ENCODE measurements at regions not wholly inside any gene's neighbourhood (a gene's known extent, or its start where the extent isn't known, plus 50 kb on each side); places are given as distances from the start of the nearest gene placed in this dataset.

DNA sequence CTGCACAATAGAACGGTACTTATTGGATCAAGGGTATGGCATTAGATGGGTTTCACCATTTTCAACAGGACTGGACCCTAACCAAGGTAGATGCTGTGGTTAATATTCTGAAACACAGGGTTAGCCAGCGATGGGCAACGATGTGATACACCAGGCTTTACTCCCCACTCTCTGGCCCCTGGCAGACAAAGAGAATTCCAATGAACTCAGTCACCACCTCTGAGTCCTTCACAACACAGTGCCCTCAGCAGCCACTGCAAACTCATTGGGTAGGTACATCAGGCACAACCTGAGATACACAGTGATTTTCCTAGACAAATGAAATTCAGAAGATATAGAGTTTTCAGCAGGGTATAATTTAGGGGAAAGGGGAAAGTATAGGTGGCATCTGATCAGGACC is 634.5 kb downstream of the ZEB2 start:
- POLR2A ChIA-PET: no interaction called here
- no peak for DNase-seq (ENCODE audit: low read depth, low spot score)
- TF ChIP-seq, protein P1, sequence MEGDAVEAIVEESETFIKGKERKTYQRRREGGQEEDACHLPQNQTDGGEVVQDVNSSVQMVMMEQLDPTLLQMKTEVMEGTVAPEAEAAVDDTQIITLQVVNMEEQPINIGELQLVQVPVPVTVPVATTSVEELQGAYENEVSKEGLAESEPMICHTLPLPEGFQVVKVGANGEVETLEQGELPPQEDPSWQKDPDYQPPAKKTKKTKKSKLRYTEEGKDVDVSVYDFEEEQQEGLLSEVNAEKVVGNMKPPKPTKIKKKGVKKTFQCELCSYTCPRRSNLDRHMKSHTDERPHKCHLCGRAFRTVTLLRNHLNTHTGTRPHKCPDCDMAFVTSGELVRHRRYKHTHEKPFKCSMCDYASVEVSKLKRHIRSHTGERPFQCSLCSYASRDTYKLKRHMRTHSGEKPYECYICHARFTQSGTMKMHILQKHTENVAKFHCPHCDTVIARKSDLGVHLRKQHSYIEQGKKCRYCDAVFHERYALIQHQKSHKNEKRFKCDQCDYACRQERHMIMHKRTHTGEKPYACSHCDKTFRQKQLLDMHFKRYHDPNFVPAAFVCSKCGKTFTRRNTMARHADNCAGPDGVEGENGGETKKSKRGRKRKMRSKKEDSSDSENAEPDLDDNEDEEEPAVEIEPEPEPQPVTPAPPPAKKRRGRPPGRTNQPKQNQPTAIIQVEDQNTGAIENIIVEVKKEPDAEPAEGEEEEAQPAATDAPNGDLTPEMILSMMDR (IDR thresholded peaks at IDR 0.05; ENCODE audit: insufficient read depth, low read length, missing control alignments): no peak
- H3K4me3 ChIP-seq (ENCODE audit: low read depth, low read length): no peak overlapping the region
- CTCF ChIA-PET: no interaction called here

DNA sequence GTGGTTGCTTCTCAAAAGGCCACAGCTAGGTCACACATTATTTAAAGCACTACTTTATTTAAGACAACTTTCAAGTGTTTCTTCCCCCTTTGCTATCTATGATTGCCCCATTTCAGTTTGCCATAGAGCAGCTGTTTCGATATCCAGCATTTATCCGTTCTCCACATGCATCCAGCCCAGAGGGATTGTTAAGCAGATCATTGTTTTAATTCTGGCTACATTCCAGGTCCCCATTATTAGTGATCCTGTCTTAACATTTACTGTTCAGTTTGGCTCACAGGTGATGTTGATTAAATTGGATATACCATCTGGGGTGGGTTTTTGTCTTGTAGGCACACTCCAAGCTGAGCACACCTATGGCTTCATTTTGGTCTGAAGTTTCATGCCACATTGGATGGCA is 638.7 kb downstream of the ZEB2 start:
- DNase-seq (ENCODE audit: low read depth, low spot score): no peak
- no peak overlapping the region for H3K4me3 ChIP-seq (ENCODE audit: low read depth, low read length)
- ChIA-PET POLR2A (no interaction called here), CTCF (no interaction called here)
- TF ChIP-seq, protein P1 (IDR thresholded peaks at IDR 0.05; ENCODE audit: insufficient read depth, low read length, missing control alignments): no peak

DNA sequence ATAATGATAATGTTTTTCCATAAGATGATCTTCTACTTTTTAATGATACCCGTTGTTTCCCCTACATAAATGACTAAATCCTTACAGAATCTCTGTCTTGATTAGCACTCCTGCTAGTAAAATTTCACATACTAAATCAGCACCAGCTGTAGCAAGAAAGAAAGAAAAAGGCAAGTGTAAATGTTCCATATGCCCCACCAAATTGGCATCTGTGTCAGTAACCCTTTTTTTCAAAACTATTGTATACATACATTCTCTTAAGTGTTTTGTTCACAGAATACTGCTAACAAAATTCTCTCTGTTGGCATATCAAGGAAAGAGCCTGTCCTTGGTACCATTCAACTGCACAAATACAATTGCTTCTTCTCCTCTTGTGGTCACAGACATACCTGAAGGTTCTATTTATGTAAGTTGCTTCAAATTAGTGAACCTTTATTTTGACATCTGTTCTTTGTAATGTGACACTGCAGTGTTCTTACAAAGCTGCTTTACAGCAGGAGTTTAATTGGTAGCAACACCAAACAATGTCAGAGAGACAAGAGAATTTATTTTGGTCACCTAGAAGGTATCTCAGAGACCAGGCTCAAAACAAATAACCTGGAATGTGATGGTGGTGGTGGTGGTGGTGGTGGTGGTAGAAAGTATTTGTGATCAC is 641.9 kb downstream of the ZEB2 start:
- POLR2A ChIA-PET: no interaction called here
- no peak overlapping the region for H3K4me3 ChIP-seq (ENCODE audit: low read depth, low read length)
- TF ChIP-seq, protein P1 (IDR thresholded peaks at IDR 0.05; ENCODE audit: insufficient read depth, low read length, missing control alignments): no peak
- no peak for DNase-seq (ENCODE audit: low read depth, low spot score)
- CTCF ChIA-PET: no interaction called here

DNA sequence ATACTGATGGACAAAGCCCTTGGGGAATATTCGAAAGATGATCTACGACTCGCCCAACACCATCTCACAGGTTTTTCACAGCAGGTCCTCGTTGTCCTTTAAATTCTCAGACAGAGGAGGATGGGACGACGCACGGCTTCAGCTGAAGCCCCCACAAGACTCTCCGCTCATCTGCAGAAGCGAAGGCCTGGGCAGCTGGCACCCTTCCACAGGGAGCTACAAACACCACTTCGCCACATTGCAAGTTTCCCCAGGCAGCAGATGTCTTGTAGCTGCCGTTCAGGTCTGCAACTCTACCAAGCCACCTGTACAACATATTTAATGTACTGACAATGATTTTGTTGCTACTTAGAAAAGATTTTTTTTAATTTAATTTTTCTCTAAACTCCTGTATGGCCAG is 642.9 kb downstream of the ZEB2 start:
- CTCF ChIA-PET: no interaction called here
- DNase-seq (ENCODE audit: low read depth, low spot score): no peak
- TF ChIP-seq, protein P1 (IDR thresholded peaks at IDR 0.05; ENCODE audit: insufficient read depth, low read length, missing control alignments): no peak
- no peak overlapping the region for H3K4me3 ChIP-seq (ENCODE audit: low read depth, low read length)
- POLR2A ChIA-PET: no interaction called here

DNA sequence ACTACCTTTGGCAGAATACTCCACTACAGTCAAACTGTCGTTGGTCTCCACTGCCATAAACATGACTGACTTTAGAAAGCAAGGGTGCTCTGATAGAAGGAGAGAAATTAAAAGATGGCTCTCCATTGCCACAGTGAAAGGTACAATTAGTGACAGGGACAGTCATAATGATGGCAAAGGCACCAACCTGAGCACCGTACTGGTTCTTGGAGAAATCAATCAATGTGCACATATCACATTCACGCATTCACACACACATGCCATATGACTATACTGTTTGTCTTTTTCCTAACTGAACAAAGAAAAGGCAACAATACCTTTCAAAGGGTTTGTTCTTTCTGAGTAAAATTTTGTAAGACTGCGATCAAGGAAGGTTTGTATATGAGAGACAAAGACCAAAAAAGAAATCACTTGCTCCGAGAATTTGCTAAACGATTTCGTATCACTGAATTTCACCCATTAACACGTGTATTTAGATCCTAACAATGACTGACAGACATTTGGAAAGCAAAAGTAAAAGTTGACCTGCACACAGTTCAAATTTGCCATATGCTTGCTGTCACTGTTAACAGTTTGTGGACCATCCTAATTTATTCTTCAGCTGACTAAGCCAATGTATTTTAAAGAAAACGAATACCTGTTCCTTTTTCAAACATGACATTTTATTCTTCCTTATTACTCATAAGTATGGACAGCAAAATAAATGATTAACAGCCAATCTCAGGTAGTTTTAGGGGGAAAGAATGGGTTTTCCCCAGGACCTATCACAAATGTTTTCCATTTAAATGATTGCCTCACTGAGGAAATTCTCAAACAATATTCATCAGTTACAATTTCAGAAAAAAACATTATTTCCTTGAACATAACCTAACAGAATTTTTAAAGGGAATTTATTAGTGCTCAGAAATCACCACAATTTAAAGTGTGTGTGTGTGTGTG is 644.4 kb downstream of the ZEB2 start:
- no peak for DNase-seq (ENCODE audit: low read depth, low spot score)
- ChIA-PET POLR2A (no interaction called here), CTCF (no interaction called here)
- TF ChIP-seq, protein P1 (IDR thresholded peaks at IDR 0.05; ENCODE audit: insufficient read depth, low read length, missing control alignments): no peak
- H3K4me3 ChIP-seq (ENCODE audit: low read depth, low read length): no peak overlapping the region

DNA sequence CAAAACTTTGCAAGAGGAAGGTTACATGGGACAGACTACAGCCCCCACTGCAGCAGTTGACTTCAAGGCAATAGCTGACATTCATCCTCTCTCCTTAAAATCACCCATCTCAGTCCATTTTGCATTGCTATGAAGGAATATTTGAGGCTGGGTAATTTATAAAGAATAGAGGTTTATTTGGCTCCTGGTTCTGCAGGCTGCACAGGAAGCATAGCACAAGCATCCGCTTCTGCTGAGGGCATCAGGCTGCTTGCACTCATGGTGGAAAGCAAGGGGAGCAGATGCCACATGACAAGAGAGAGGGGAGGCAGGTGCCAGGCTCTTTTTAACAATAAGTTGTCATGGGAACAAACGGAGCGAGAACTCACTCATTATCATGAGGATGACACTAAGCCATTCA is 646.0 kb downstream of the ZEB2 start:
- CTCF ChIA-PET: no interaction called here
- no peak for DNase-seq (ENCODE audit: low read depth, low spot score)
- POLR2A ChIA-PET: no interaction called here
- H3K4me3 ChIP-seq (ENCODE audit: low read depth, low read length): no peak overlapping the region
- TF ChIP-seq, protein P1 (IDR thresholded peaks at IDR 0.05; ENCODE audit: insufficient read depth, low read length, missing control alignments): no peak

Data from AG04449 (cell line).